Muscle of leg (tissue), 3 donors: ENCODE measurements at regions not wholly inside any gene's neighbourhood (a gene's known extent, or its start where the extent isn't known, plus 50 kb on each side); places are given as distances from the start of the nearest gene placed in this dataset.
"Not testable (repeated sequence)": the region's sequence is repeated elsewhere in the genome, so short reads cannot be mapped to it uniquely, and the experiment has no call there.

Source experiments
- DNase-seq: peaks from one replicate; pipeline ENCODE4 v3.0.0; 2013
- H3K27ac ChIP-seq: one replicate; pipeline ENCODE4 v1.5.1; 2013; ENCODE audit warnings: mild to moderate bottlenecking, low read length, control low read depth
- H3K27me3 ChIP-seq: one replicate; pipeline ENCODE4 v1.6.1; 2013; ENCODE audit warnings: low read length; ENCODE audit not compliant: control insufficient read depth, insufficient read depth
- H3K36me3 ChIP-seq: one replicate; pipeline ENCODE4 v1.6.1; 2013; ENCODE audit warnings: low read length; ENCODE audit not compliant: control insufficient read depth, insufficient read depth
- H3K4me1 ChIP-seq: one replicate; pipeline ENCODE4 v1.6.1; 2013; ENCODE audit warnings: low read length; ENCODE audit not compliant: control insufficient read depth, insufficient read depth
- H3K4me3 ChIP-seq: one replicate; pipeline ENCODE4 v1.5.1; 2013; ENCODE audit warnings: low read length, control low read depth
- H3K9me3 ChIP-seq: replicated peaks from 2 replicates; pipeline ENCODE4 v1.6.1; 2013; ENCODE audit warnings: low read depth, low read length; ENCODE audit not compliant: control insufficient read depth
- WGBS: methylation state at CpG from one replicate; pipeline ENCODE4 v1.1.5; 2013; ENCODE audit warnings: missing lambda C conversion rate; ENCODE audit not compliant: insufficient coverage; 5-methylcytosine and 5-hydroxymethylcytosine counted together

GRCh38 chr6:156199182-156199581, 578.0 kb upstream of the ARID1B start:
- no peaks in the 10 kb centered on the region for H3K27me3 ChIP-seq
- H3K9me3 ChIP-seq: no peaks in the 10 kb centered on the region
- H3K4me3 ChIP-seq: no peak overlapping the region
- no peaks in the 10 kb centered on the region for H3K36me3 ChIP-seq
- no peak overlapping the region for H3K27ac ChIP-seq
- WGBS: 94% methylated on average over 5 of the region's 5 CpGs
- no peak for DNase-seq
- H3K4me1 ChIP-seq: no peaks in the 10 kb centered on the region

- WGBS: no CpG with 5 or more reads among the region's 2 CpGs
- no peaks in the 10 kb centered on the region for H3K36me3 ChIP-seq
- peak; percentile 6 for DNase-seq
Observed at GRCh38 chr6:156197513-156197912, 579.7 kb upstream of the ARID1B start.

DNA sequence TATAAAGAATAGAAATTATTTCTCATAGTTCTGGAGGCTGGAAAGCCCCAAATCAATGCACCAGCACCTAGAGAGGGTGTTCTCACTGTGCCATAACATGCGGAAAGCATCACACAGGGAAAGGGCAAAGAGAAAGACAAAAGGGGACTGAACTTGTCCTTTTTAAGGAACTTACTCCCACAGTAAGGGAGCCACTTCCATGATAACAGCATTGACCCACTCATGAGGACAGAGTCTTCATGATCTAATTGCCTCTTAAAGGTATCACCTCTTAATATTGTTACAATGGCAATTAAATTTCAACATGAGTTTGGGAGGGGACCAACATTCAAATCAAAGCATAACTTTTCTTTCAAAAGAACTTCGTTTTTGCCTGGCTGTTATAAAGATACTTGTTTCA, 582.2 kb upstream of the ARID1B start:
- WGBS: no CpG with 5 or more reads among the region's 2 CpGs
- no peak overlapping the region for H3K27ac ChIP-seq
- H3K9me3 ChIP-seq: no peaks in the 10 kb centered on the region
- no peaks in the 10 kb centered on the region for H3K27me3 ChIP-seq
- DNase-seq: no peak
- H3K4me1 ChIP-seq: no peaks in the 10 kb centered on the region
- no peaks in the 10 kb centered on the region for H3K36me3 ChIP-seq
- no peak overlapping the region for H3K4me3 ChIP-seq

More at GRCh38 chr6:156197513-156197912, 579.7 kb upstream of the ARID1B start:
- no peak overlapping the region for H3K4me3 ChIP-seq
- H3K27me3 ChIP-seq: no peaks in the 10 kb centered on the region
- no peaks in the 10 kb centered on the region for H3K9me3 ChIP-seq
- no peaks in the 10 kb centered on the region for H3K4me1 ChIP-seq
- H3K27ac ChIP-seq: no peak overlapping the region

GRCh38 chr6:156193381-156193780, 583.8 kb upstream of the ARID1B start:
- whole genome bisulfite sequencing: no CpG with 5 or more reads among the region's 4 CpGs
- H3K36me3 ChIP-seq: no peaks in the 10 kb centered on the region
- H3K4me1 ChIP-seq: no peaks in the 10 kb centered on the region
- H3K4me3 ChIP-seq: no peak overlapping the region
- no peak overlapping the region for H3K27ac ChIP-seq
- no peaks in the 10 kb centered on the region for H3K27me3 ChIP-seq
- no peak for DNase-seq
- no peaks in the 10 kb centered on the region for H3K9me3 ChIP-seq

DNA sequence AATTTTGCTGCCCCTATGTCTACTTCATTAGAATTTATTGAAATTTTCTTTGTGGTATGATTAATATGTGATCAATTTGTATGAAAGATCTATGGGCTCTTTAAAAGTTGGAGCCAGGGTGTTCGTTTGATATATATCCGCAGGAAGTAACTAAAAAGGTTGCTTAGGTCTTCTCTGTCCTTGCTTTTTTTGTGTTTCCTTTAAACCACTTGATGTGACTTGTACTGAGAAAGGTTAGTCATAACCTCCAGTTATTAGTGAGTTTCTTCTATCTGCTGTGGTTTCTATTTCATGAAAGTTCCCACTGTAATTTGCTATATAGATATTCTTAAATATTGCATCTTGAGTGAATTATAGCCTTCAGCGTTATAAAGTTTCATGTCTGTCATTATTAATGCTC, 585.3 kb upstream of the ARID1B start:
- WGBS: 70% methylated on average over 2 of the region's 3 CpGs
- Histone ChIP-seq H3K27ac (no peak overlapping the region), H3K4me3 (no peak overlapping the region)

DNA sequence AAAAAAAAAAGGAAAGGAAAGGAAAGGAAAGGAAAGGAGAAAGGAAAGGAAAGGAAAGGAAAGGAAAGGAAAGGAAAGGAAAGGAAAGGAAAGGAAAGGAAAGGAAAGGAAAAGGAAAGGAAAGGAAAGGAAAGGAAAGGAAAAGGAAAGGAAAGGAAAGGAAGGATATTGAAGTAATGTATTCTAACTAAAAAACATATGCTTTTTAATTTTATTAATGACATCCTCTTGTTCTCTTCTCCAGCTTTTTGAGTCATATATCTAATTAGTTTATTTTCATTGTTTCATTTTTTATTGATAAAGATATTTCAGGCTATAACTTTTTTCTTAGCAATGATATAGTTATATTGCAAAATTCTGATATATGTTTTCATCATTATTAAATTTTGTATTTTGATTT, 585.8 kb upstream of the ARID1B start:
- H3K4me1 ChIP-seq, H3K36me3 ChIP-seq, H3K27me3 ChIP-seq, H3K27ac ChIP-seq, DNase-seq, H3K4me3 ChIP-seq, H3K9me3 ChIP-seq: not testable (repeated sequence)

More for the DNA sequence above, 585.3 kb upstream of the ARID1B start:
- Histone ChIP-seq H3K9me3 (no peaks in the 10 kb centered on the region), H3K27me3 (no peaks in the 10 kb centered on the region), H3K4me1 (no peaks in the 10 kb centered on the region), H3K36me3 (no peaks in the 10 kb centered on the region)
- DNase-seq: no peak

DNA sequence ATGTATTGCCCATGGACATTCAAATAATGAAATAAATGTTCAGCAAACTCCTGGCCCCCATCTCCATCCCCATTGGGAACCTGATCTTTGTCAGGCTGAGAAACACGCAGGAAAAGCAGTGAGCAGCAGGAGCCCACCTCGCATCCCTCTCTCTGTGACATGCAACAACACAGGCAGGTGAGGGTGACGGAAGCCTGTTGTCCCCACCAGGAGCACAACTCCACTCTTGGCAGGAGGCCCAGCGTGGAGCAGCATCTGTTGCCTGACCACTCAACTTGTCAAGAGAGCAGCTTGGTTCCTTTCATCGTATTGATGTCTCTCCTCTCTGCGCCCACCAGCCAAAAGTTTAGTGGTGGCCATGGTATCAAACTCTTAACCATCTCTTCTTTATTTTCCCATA, 586.9 kb upstream of the ARID1B start:
- Histone ChIP-seq H3K27me3 (no peaks in the 10 kb centered on the region), H3K36me3 (no peaks in the 10 kb centered on the region), H3K4me3 (no peak overlapping the region), H3K27ac (no peak overlapping the region), H3K9me3 (no peaks in the 10 kb centered on the region), H3K4me1 (no peaks in the 10 kb centered on the region)
- WGBS: 82% methylated on average over 3 of the region's 6 CpGs
- no peak for DNase-seq

DNA sequence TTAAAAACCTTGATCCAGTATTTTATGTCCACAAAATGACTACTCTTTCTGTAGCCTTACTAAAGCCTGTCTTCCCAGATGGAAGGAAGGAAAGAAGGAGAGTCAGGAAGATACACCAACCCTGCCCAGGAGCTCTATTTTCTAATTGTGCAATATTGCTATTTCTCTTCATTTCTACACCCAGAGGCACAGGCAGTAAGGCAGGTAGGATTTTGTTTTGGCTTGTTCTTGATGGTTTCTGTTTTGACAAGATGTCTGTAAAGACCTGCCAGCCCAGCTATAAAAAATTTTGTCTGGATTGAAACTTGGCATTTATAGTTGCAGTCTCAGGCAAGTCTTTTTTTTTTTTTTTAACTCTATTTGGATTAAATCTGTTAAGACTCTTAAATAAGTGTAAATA, 587.5 kb upstream of the ARID1B start:
- no peak for DNase-seq
- H3K4me3 ChIP-seq: no peak overlapping the region
- H3K9me3 ChIP-seq: no peaks in the 10 kb centered on the region
- no peaks in the 10 kb centered on the region for H3K27me3 ChIP-seq
- no peaks in the 10 kb centered on the region for H3K4me1 ChIP-seq
- H3K36me3 ChIP-seq: no peaks in the 10 kb centered on the region
- H3K27ac ChIP-seq: no peak overlapping the region

GRCh38 chr6:156189195-156189594, 588.0 kb upstream of the ARID1B start:
- no peaks in the 10 kb centered on the region for H3K36me3 ChIP-seq
- DNase-seq: no peak
- no peaks in the 10 kb centered on the region for H3K27me3 ChIP-seq
- no peaks in the 10 kb centered on the region for H3K9me3 ChIP-seq
- H3K27ac ChIP-seq: no peak overlapping the region
- no peak overlapping the region for H3K4me3 ChIP-seq
- WGBS: no CpG with 5 or more reads among the region's 2 CpGs
- no peaks in the 10 kb centered on the region for H3K4me1 ChIP-seq

GRCh38 chr6:156185113-156185512, 592.1 kb upstream of the ARID1B start:
- Histone ChIP-seq H3K4me1 (no peaks in the 10 kb centered on the region), H3K36me3 (no peaks in the 10 kb centered on the region), H3K27ac (no peak overlapping the region), H3K9me3 (no peaks in the 10 kb centered on the region), H3K4me3 (no peak overlapping the region), H3K27me3 (no peaks in the 10 kb centered on the region)
- DNase-seq: no peak
- WGBS: no CpG with 5 or more reads among the region's 3 CpGs

DNA sequence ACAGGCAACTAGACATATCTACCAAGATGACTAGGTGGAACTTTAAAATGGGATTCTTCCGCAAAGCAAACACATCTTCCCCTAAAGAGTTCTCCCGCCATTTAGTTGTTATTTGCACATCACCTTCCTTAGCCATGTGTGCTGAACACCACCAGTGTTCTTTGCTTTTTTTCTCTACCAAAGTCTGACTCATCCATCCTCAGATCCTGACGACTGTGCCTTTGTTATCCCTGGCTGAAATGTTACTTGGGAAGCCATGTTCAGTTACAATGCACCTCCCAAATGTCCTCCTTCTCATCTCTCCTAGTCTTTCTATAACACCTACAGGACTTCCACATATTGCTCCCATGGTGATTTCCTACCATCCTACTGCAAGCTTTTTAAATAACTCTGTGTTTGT, 593.5 kb upstream of the ARID1B start:
- WGBS: 86% methylated on average over 3 of the region's 3 CpGs
- Histone ChIP-seq H3K4me3 (no peak overlapping the region), H3K27me3 (no peaks in the 10 kb centered on the region), H3K27ac (no peak overlapping the region), H3K9me3 (no peaks in the 10 kb centered on the region), H3K4me1 (no peaks in the 10 kb centered on the region), H3K36me3 (no peaks in the 10 kb centered on the region)
- no peak for DNase-seq
